ENCODE measurements at regions not wholly inside any gene's neighbourhood (a gene's known extent, or its start where the extent isn't known, plus 50 kb on each side); places are given as distances from the start of the nearest gene placed in this dataset.

GRCh38 chr5:153321478-153321877, 169.0 kb upstream of the GRIA1 start:
- TF ChIP-seq POLR2AphosphoS5 (IDR thresholded peaks at IDR 0.05) (no peak), POLR2A (IDR thresholded peaks at IDR 0.05) (no peak), CTCF (IDR thresholded peaks at IDR 0.05) (no peak), EP300 (IDR thresholded peaks at IDR 0.05) (no peak)
- intact Hi-C loops (cut with DNase I): no loop called here
- DNase-seq: no peak
- 90 to 94% methylated on average over 1 of the region's 1 CpG for WGBS, 2 donors
- Histone ChIP-seq H3K4me3 (no peak overlapping the region), H3K9me3 (peaks cover 0 to 3% (median 0%) of the 10 kb centered on the region in 4 donors), H3K27ac (no peak overlapping the region), H3K36me3 (no peaks in the 10 kb centered on the region), H3K4me1 (no peaks in the 10 kb centered on the region), H3K27me3 (no peaks in the 10 kb centered on the region)

- H3K4me1 ChIP-seq: no peaks in the 10 kb centered on the region
- intact Hi-C loops (cut with DNase I): no loop called here
- 82 to 87% methylated on average over 3 of the region's 3 CpGs for WGBS, 2 donors
- no peak overlapping the region for H3K27ac ChIP-seq
- no peak overlapping the region for H3K4me3 ChIP-seq
- no peaks in the 10 kb centered on the region for H3K36me3 ChIP-seq
- no peaks in the 10 kb centered on the region for H3K9me3 ChIP-seq
- no peaks in the 10 kb centered on the region for H3K27me3 ChIP-seq
- DNase-seq: no peak
- TF ChIP-seq POLR2AphosphoS5 (IDR thresholded peaks at IDR 0.05) (no peak), CTCF (IDR thresholded peaks at IDR 0.05) (no peak)
Measured at GRCh38 chr5:153340139-153340538, 150.3 kb upstream of the GRIA1 start.

GRCh38 chr5:153340738-153341137, 149.7 kb upstream of the GRIA1 start:
- 75 to 80% methylated on average over 1 of the region's 1 CpG for WGBS, 2 donors
- Histone ChIP-seq H3K9me3 (no peaks in the 10 kb centered on the region), H3K4me3 (no peak overlapping the region), H3K27me3 (no peaks in the 10 kb centered on the region), H3K36me3 (no peaks in the 10 kb centered on the region), H3K27ac (no peak overlapping the region), H3K4me1 (no peaks in the 10 kb centered on the region)
- TF ChIP-seq POLR2A (IDR thresholded peaks at IDR 0.05): no peak
- no peak for TF ChIP-seq POLR2AphosphoS5 (IDR thresholded peaks at IDR 0.05)
- TF ChIP-seq CTCF (IDR thresholded peaks at IDR 0.05): no peak
- TF ChIP-seq EP300 (IDR thresholded peaks at IDR 0.05): no peak
- intact Hi-C loops (cut with DNase I): no loop called here
- no peak for DNase-seq

GRCh38 chr5:153342487-153342886, 148.0 kb upstream of the GRIA1 start:
- H3K9me3 ChIP-seq: no peaks in the 10 kb centered on the region
- 78 to 79% methylated on average over 1 of the region's 1 CpG for WGBS, 2 donors
- H3K27me3 ChIP-seq: no peaks in the 10 kb centered on the region
- no peak overlapping the region for H3K4me3 ChIP-seq
- intact Hi-C loops (cut with DNase I): no loop called here
- H3K27ac ChIP-seq: no peak overlapping the region
- H3K4me1 ChIP-seq: no peaks in the 10 kb centered on the region
- no peaks in the 10 kb centered on the region for H3K36me3 ChIP-seq
- TF ChIP-seq CTCF (IDR thresholded peaks at IDR 0.05) (no peak), POLR2AphosphoS5 (IDR thresholded peaks at IDR 0.05) (no peak), EP300 (IDR thresholded peaks at IDR 0.05) (no peak), POLR2A (IDR thresholded peaks at IDR 0.05) (no peak)
- no peak for DNase-seq

GRCh38 chr5:153347611-153348010, 142.9 kb upstream of the GRIA1 start:
- H3K9me3 ChIP-seq: no peaks in the 10 kb centered on the region
- H3K27ac ChIP-seq: no peak overlapping the region
- H3K36me3 ChIP-seq: no peaks in the 10 kb centered on the region
- intact Hi-C loops (cut with DNase I): no loop called here
- TF ChIP-seq POLR2AphosphoS5 (IDR thresholded peaks at IDR 0.05): no peak
- TF ChIP-seq CTCF (IDR thresholded peaks at IDR 0.05): no peak
- no peak for TF ChIP-seq POLR2A (IDR thresholded peaks at IDR 0.05)
- no peak for TF ChIP-seq EP300 (IDR thresholded peaks at IDR 0.05)
- H3K4me3 ChIP-seq: no peak overlapping the region
- H3K27me3 ChIP-seq: peaks cover 0 to 3% (median 0%) of the 10 kb centered on the region in 3 donors
- 50 to 58% methylated on average over 1 of the region's 1 CpG for WGBS, 2 donors
- no peaks in the 10 kb centered on the region for H3K4me1 ChIP-seq
- DNase-seq: no peak

All from sigmoid colon (tissue), 6 donors.